ENCODE measurements at regions not wholly inside any gene's neighbourhood (a gene's known extent, or its start where the extent isn't known, plus 50 kb on each side); places are given as distances from the start of the nearest gene placed in this dataset.
A peak's percentile ranks its signal among the peaks of the same experiment; 100 is the strongest.
"Not testable (repeated sequence)": the region's sequence is repeated elsewhere in the genome, so short reads cannot be mapped to it uniquely, and the experiment has no call there.

GRCh38 chr3:39558775-39559306 lies 91.4 kb downstream of the MOBP start:
- no peak for DNase-seq

GRCh38 chr3:39559543-39559942 lies 92.1 kb downstream of the MOBP start:
- DNase-seq: no peak

GRCh38 chr3:39568508-39568907 lies 101.0 kb downstream of the MOBP start:
- no peak for DNase-seq

DNA sequence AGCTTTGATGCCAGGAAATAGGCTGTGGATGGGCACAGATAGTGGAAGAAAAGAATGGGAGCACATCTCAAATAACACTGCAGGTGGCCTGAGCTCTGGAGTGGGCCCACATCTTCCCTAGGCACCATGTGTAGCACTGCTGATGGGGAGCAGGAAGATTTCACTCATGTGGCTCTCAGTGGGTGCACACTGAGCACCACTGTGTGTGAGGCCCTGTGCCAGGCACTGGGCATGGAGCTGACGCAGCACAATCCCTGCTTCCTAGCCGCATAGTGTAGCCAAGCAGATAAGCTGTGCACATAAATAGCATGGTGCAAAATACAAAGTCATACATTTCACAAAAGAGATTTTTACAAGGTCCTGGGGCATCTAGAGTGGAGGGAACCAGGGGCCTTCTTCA lies 101.6 kb downstream of the MOBP start:
- no peak for DNase-seq

GRCh38 chr3:39573392-39573791 lies 105.9 kb downstream of the MOBP start:
- DNase-seq: no peak

- DNase-seq: no peak
These were observed 110.1 kb downstream of the MOBP start for GRCh38 chr3:39577541-39577940.

GRCh38 chr3:39586215-39586614 lies 118.7 kb downstream of the MOBP start:
- not testable (repeated sequence) for DNase-seq

DNA sequence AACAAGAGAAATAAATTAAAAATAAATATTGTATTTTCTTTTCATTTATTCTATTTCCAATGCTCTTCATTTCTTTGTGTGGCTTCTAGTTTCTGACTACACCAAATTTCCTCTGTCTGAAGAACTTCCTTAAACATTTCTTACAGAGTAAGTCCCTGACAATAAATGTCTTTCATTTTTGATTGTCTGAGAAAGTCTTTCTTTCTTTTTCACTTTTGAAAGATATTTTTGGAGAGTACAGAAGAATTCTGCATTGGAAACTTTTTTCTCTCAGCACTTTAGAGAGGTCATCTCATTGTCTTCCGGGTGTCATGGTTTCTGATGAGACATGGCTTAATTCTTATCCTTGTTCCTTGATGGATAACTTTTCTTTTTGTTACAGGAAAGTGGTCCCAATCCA lies 119.6 kb downstream of the MOBP start:
- no peak for DNase-seq

GRCh38 chr3:39590806-39591205 lies 123.3 kb downstream of the MOBP start:
- DNase-seq: no peak

- no peak for DNase-seq
These were observed 125.0 kb downstream of the MOBP start for GRCh38 chr3:39592311-39593050.

- no peak for DNase-seq
These were observed 125.9 kb downstream of the MOBP start for GRCh38 chr3:39593341-39593740.

DNA sequence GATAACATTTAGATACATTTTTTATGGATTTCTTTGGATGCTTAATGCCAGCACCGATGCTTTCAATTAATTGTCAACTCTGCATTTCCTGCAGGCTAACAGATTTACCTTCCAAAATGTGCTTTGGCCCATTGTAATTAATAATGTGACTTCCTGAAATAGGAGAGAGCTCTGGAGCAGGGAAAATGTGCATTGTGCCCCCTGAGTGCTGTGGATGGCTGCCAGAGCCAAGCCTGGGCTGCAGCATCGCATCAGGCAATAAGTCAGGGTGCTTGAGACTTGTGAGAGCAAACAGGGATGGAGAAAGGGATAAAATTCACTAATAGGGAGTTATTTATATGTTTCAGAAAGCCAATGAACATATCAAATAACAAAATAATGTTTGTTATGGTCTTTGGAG lies 133.8 kb downstream of the MOBP start:
- no peak for DNase-seq

DNA sequence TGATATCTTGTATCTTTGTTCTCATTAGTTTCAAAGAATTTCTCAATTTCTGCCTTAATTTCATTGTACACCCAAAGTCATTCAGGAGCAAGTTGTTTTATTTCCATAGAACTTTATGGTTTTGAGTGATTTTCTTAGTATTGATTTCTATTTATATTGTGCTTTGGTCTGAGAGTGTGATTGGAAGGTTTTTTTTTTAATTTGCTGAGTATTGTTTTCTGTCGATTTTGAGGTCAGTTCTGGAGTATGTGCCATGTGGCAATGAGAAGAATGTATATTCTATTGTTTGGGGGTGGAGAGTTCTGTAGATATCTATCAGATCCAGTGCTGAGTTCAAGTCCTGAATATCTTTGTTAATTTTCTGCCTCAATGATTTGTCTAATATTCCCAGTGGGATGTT lies 138.4 kb downstream of the MOBP start:
- DNase-seq: no peak

- no peak for DNase-seq
These were observed 158.7 kb downstream of the MOBP start for GRCh38 chr3:39626198-39626597.

DNA sequence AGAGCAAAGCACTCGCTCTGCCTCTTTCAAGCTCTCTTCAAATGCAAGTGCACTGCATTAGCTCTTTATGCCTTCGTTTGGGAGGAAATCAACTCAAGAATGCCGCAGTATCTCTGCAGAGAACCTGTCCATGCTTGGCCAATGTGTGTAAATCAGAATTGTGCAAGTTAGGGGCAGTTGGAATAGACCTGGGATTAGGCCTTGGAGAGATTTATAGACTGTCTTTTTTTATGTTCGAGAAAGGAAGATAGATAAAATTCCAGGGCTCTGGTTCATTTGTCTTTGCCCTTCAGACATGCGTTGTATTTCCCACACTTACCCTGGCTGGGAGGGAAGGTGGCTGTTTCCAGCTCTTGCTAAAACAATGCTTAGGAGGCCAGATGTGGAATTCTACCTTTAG lies 163.7 kb downstream of the MOBP start:
- no peak for DNase-seq

GRCh38 chr3:39637807-39638206 lies 170.3 kb downstream of the MOBP start:
- peak; percentile 62 for DNase-seq

- DNase-seq: no peak
These were observed 170.8 kb downstream of the MOBP start for GRCh38 chr3:39638301-39638700.

GRCh38 chr3:39639344-39640236 lies 169.8 kb upstream of the MYRIP start:
- DNase-seq: peak; percentile 93

DNA sequence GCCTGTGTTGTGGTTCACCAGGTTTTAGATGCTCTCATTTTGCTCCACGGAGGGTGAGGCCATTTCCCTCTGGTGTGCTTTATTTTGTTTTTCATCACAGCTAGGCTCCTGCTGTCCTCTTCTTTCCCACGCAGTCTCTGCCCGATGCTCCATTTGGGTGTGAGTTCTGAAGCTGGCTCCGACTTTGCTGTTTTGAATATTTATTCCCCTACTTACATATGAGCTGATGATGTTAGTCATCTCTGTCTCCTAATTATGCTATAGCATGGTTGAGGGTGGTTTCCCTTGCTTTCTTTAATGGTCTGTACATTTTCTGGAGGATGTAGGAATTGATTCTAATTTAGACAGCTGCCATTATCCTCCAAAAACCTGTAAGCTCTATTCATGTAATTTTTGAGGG lies 168.1 kb upstream of the MYRIP start:
- DNase-seq: no peak

GRCh38 chr3:39644176-39644575 lies 165.2 kb upstream of the MYRIP start:
- DNase-seq: no peak

DNA sequence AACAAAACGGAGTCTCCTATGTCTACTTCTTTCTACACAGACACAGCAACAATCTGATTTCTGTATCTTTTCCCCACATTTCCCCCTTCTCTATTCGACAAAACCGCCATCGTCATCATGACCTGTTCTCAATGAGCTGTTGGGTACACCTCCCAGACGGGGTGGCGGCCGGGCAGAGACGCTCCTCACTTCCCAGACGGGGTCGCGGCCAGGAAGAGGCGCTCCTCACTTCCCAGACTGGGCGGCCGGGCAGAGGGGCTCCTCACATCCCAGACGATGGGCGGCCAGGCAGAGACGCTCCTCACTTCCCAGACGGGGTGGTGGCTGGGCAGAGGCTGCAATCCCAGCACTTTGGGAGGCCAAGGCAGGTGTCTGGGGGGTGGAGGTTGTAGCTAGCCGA lies 158.2 kb upstream of the MYRIP start:
- not testable (repeated sequence) for DNase-seq

DNA sequence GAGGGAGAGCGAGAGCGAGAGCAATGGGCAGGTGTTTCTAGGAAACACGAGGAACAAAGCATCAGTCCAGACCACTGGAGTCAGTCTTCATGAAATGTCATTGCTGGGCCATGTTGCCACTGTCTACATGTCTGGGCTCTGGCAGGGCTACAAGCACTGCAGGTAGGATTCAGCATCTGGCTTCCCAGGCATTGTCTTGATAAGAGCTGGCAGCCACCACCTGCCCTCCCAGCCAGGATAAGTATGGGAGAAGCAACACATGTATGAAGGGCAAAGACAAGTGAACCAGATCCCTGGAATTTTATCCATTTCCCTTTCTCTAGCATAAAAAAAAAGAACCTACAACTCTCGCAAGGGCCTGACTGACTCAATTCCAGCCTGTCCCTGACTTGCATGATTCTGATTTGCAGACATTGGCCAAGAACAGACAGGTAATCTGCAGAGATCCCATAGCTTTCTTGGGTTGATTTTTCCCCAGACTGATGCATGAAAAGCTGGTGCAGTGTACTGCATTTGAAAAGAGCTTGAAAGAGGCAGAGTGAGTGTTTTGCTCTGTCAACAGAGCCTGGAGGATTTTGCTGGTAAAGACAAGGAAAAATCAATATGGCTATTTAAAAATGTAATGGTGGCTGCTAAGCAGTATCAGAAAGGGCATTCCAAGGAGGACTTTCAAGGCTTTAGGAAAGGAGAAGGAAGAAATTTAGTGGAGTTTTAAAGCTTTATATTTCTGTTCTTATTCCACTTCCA lies 157.2 kb upstream of the MYRIP start:
- no peak for DNase-seq

GRCh38 chr3:39655718-39656117 lies 153.7 kb upstream of the MYRIP start:
- DNase-seq: not testable (repeated sequence)

All from kidney glomerular epithelial cell (primary cell).